RCC 7860 (cell line): ENCODE measurements at regions not wholly inside any gene's neighbourhood (a gene's known extent, or its start where the extent isn't known, plus 50 kb on each side); places are given as distances from the start of the nearest gene placed in this dataset.

Experiments used
- DNase-seq: peaks from one replicate; pipeline ENCODE4 v3.0.0-alpha.2; 2015; ENCODE audit warnings: low spot score
- FAIRE-seq: peaks from 2 replicates; lab custom pipeline; 2012; peaks lifted over from hg19 to GRCh38; lab: Jason Lieb, UNC

- no peak for DNase-seq
- no peak for FAIRE-seq
Measured at GRCh38 chr5:119878712-119879111, 249.4 kb downstream of the FAM170A start.

GRCh38 chr5:119879446-119879845 is 250.1 kb downstream of the FAM170A start:
- DNase-seq = no peak
- FAIRE-seq = no peak

GRCh38 chr5:119895066-119895465 is 265.7 kb downstream of the FAM170A start:
- no peak for FAIRE-seq
- DNase-seq = no peak

- DNase-seq (no peak), FAIRE-seq (no peak)
Measured at GRCh38 chr5:119896826-119897536, 267.6 kb downstream of the FAM170A start.

GRCh38 chr5:119897537-119898370 is 268.4 kb downstream of the FAM170A start:
- FAIRE-seq (no peak), DNase-seq (no peak)

- no peak for FAIRE-seq
- DNase-seq = no peak
Measured at GRCh38 chr5:119899981-119900380, 270.6 kb downstream of the FAM170A start.

- no peak for DNase-seq
- no peak for FAIRE-seq
Measured at GRCh38 chr5:119902593-119902992, 273.2 kb downstream of the FAM170A start.

- no peak for DNase-seq
- FAIRE-seq = no peak
Measured at GRCh38 chr5:119913425-119913824, 284.1 kb downstream of the FAM170A start.

- FAIRE-seq = no peak
- no peak for DNase-seq
Measured at GRCh38 chr5:119919279-119919678, 289.9 kb downstream of the FAM170A start.

GRCh38 chr5:119926301-119926700 is 296.9 kb downstream of the FAM170A start:
- DNase-seq (no peak), FAIRE-seq (no peak)

GRCh38 chr5:119928974-119929373 is 299.6 kb downstream of the FAM170A start:
- DNase-seq = no peak
- FAIRE-seq = no peak

- FAIRE-seq (no peak), DNase-seq (no peak)
Measured at GRCh38 chr5:119930490-119930889, 301.1 kb downstream of the FAM170A start.

GRCh38 chr5:119943148-119943547 is 313.8 kb downstream of the FAM170A start:
- DNase-seq = no peak
- no peak for FAIRE-seq

- DNase-seq (no peak), FAIRE-seq (no peak)
Measured at GRCh38 chr5:119945691-119946090, 316.3 kb downstream of the FAM170A start.

GRCh38 chr5:119948162-119948561 is 318.8 kb downstream of the FAM170A start:
- FAIRE-seq (no peak), DNase-seq (no peak)

GRCh38 chr5:119949426-119949999 is 320.2 kb downstream of the FAM170A start:
- no peak for DNase-seq

GRCh38 chr5:119951330-119951934 is 322.1 kb downstream of the FAM170A start:
- FAIRE-seq (no peak), DNase-seq (no peak)

More at GRCh38 chr5:119949426-119949999, 320.2 kb downstream of the FAM170A start:
- no peak for FAIRE-seq

- DNase-seq (no peak), FAIRE-seq (no peak)
Measured at GRCh38 chr5:119953474-119953873, 324.1 kb downstream of the FAM170A start.

- no peak for DNase-seq
- FAIRE-seq = no peak
Measured at GRCh38 chr5:119954106-119954505, 324.7 kb downstream of the FAM170A start.

- FAIRE-seq (no peak), DNase-seq (no peak)
Measured at GRCh38 chr5:119961993-119962392, 332.6 kb downstream of the FAM170A start.

GRCh38 chr5:119966028-119966427 is 336.7 kb downstream of the FAM170A start:
- FAIRE-seq (no peak), DNase-seq (no peak)
